Spleen (tissue), 11 donors: ENCODE measurements at regions not wholly inside any gene's neighbourhood (a gene's known extent, or its start where the extent isn't known, plus 50 kb on each side); places are given as distances from the start of the nearest gene placed in this dataset.

ENCODE experiments used
- DNase-seq: peaks from one replicate; pipeline ENCODE4 v3.0.0-alpha.2; 2020
- H3K27ac ChIP-seq, 8 donors: fragments of 200-600 bp; sonication (generic) in 7 of 8; 1 replicate in 4 of 8; 2 replicates in 4 of 8; pipeline versions ENCODE4 v1.5.0 to v1.8.0; 2016 to 2021; ENCODE audit warnings: inconsistent platforms in 4 of 8, mild to moderate bottlenecking in 4 of 8, moderate library complexity in 1 of 8
- H3K27me3 ChIP-seq, 7 donors: fragments of 200-600 bp; sonication (generic) in 6 of 7; replicated peaks in 1 of 7; 1 replicate in 4 of 7; 2 replicates in 3 of 7; pipeline versions ENCODE4 v1.5.0 to v1.8.0; 2016 to 2021; ENCODE audit warnings: inconsistent platforms in 3 of 7, mild to moderate bottlenecking in 1 of 7
- H3K36me3 ChIP-seq, 6 donors: fragments of 200-600 bp; sonication (generic) in 5 of 6; 1 replicate in 4 of 6; 2 replicates in 2 of 6; pipeline versions ENCODE4 v1.5.0 to v1.8.0; 2016 to 2021; ENCODE audit warnings: inconsistent platforms in 2 of 6
- H3K4me1 ChIP-seq, 6 donors: fragments of 200-600 bp; sonication (generic) in 5 of 6; 1 replicate in 3 of 6; 2 replicates in 3 of 6; pipeline versions ENCODE4 v1.5.0 to v1.8.0; 2016 to 2021; ENCODE audit warnings: inconsistent platforms in 3 of 6
- H3K4me3 ChIP-seq, 8 donors: fragments of 200-600 bp; sonication (generic) in 7 of 8; 1 replicate in 4 of 8; 2 replicates in 4 of 8; pipeline versions ENCODE4 v1.5.0 to v1.8.0; 2016 to 2021; ENCODE audit warnings: inconsistent platforms in 4 of 8, mild to moderate bottlenecking in 4 of 8, moderate library complexity in 2 of 8
- H3K9me3 ChIP-seq, 8 donors: fragments of 200-600 bp; sonication (generic) in 7 of 8; 1 replicate in 4 of 8; 2 replicates in 4 of 8; pipeline versions ENCODE4 v1.5.0 to v1.8.0; 2016 to 2021; ENCODE audit warnings: inconsistent platforms in 4 of 8
- POLR2A ChIP-seq, 3 donors: fragments of 450-650 bp; IDR thresholded peaks; one replicate each; pipeline ENCODE4 v1.5.1; 2017; ENCODE audit warnings: antibody characterized with exemption in 3 of 3, mild to moderate bottlenecking in 1 of 3
- POLR2AphosphoS5 ChIP-seq, 3 donors: sonication (generic); formaldehyde crosslinking; IDR thresholded peaks; one replicate each; pipeline ENCODE4 v1.5.1; 2017; ENCODE audit warnings: antibody characterized with exemption in 3 of 3
- WGBS, 5 donors: extraction: QIAGEN DNeasy Blood & Tissue Kit in 3 of 5; methylation state at CpG; one replicate each; pipeline versions ENCODE4 v1.1.5 to v1.1.7; 2013 to 2018; 5-methylcytosine and 5-hydroxymethylcytosine counted together
- intact Hi-C: fragments of 100-400 bp; cut with DNase I; formaldehyde crosslinking; loops from one replicate; pipeline ENCODE4 v1.15.0; 2023; ENCODE audit warnings: low total_unique reads
- TF ChIP-seq, protein P1 (sequence below), 11 experiments: fragments of 200-600 bp in 7 of 11; fragments of 450-650 bp in 4 of 11; sonication (generic) in 4 of 11; IDR thresholded peaks in 8 of 11; conservative IDR thresholded peaks in 3 of 11; 1 replicate in 7 of 11; 2 replicates in 4 of 11; pipeline versions ENCODE4 v1.4.0 to v1.8.0; 2016 to 2021; ENCODE audit warnings: antibody characterized with exemption in 11 of 11, inconsistent platforms in 4 of 11, mild to moderate bottlenecking in 1 of 11
- donor health status: healthy with polysubstance abuse.
- donor health status: DM: no; HTN: no; CAD: no; lungs with moderate emphysema.
- donor health status: DM: no; HTN: no; CAD: no.
- donor health status: Bipolar disorder and iron deficiency.
- donor health status: healthy.
- donor health status: DM: no; HTN: no; CAD: no.
- donor health status: DM: yes; HTN: yes; CAD: no.

- intact Hi-C loops: no loop called here
- no peaks in the 10 kb centered on the region for H3K9me3 ChIP-seq
- H3K4me1 ChIP-seq: no peaks in the 10 kb centered on the region
- H3K27ac ChIP-seq: no peak overlapping the region
- H3K27me3 ChIP-seq: no peaks in the 10 kb centered on the region
- WGBS, 5 donors: 62 to 95% (median 81%) methylated on average over 1 of the region's 1 CpG
- no peaks in the 10 kb centered on the region for H3K36me3 ChIP-seq
- no peak for DNase-seq
- no peak overlapping the region for H3K4me3 ChIP-seq
- no peak for TF ChIP-seq POLR2AphosphoS5 (IDR thresholded peaks at IDR 0.05)
- TF ChIP-seq, protein P1, sequence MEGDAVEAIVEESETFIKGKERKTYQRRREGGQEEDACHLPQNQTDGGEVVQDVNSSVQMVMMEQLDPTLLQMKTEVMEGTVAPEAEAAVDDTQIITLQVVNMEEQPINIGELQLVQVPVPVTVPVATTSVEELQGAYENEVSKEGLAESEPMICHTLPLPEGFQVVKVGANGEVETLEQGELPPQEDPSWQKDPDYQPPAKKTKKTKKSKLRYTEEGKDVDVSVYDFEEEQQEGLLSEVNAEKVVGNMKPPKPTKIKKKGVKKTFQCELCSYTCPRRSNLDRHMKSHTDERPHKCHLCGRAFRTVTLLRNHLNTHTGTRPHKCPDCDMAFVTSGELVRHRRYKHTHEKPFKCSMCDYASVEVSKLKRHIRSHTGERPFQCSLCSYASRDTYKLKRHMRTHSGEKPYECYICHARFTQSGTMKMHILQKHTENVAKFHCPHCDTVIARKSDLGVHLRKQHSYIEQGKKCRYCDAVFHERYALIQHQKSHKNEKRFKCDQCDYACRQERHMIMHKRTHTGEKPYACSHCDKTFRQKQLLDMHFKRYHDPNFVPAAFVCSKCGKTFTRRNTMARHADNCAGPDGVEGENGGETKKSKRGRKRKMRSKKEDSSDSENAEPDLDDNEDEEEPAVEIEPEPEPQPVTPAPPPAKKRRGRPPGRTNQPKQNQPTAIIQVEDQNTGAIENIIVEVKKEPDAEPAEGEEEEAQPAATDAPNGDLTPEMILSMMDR (IDR thresholded peaks at IDR 0.05 in 8 of 11, conservative IDR thresholded peaks at IDR 0.05 in 3 of 11): no peak
Observed at GRCh38 chr10:58976254-58976653, 200.2 kb upstream of the PHYHIPL start.

GRCh38 chr10:58979711-58980110 is 196.7 kb upstream of the PHYHIPL start:
- no peak overlapping the region for H3K27ac ChIP-seq
- WGBS, 5 donors: 50 to 66% (median 56%) methylated on average over 3 of the region's 3 CpGs
- intact Hi-C loops: no loop called here

GRCh38 chr10:58980826-58981415 is 195.5 kb upstream of the PHYHIPL start:
- DNase-seq: no peak
- no peaks in the 10 kb centered on the region for H3K36me3 ChIP-seq
- H3K4me3 ChIP-seq: no peak overlapping the region
- intact Hi-C loops: no loop called here
- H3K27me3 ChIP-seq: no peaks in the 10 kb centered on the region
- H3K4me1 ChIP-seq: no peaks in the 10 kb centered on the region
- 82 to 92% (median 88%) methylated on average over 6 of the region's 6 CpGs for WGBS, 5 donors
- no peaks in the 10 kb centered on the region for H3K9me3 ChIP-seq
- H3K27ac ChIP-seq: no peak overlapping the region
- TF ChIP-seq, protein P1 (IDR thresholded peaks at IDR 0.05 in 8 of 11, conservative IDR thresholded peaks at IDR 0.05 in 3 of 11): no peak
- TF ChIP-seq POLR2A (IDR thresholded peaks at IDR 0.05) (no peak), POLR2AphosphoS5 (IDR thresholded peaks at IDR 0.05) (no peak)

More at GRCh38 chr10:58979711-58980110, 196.7 kb upstream of the PHYHIPL start:
- TF ChIP-seq POLR2A (IDR thresholded peaks at IDR 0.05): no peak
- TF ChIP-seq, protein P1 (IDR thresholded peaks at IDR 0.05 in 8 of 11, conservative IDR thresholded peaks at IDR 0.05 in 3 of 11): no peak
- no peak for TF ChIP-seq POLR2AphosphoS5 (IDR thresholded peaks at IDR 0.05)
- no peak overlapping the region for H3K4me3 ChIP-seq
- H3K27me3 ChIP-seq: no peaks in the 10 kb centered on the region
- H3K9me3 ChIP-seq: no peaks in the 10 kb centered on the region
- no peaks in the 10 kb centered on the region for H3K36me3 ChIP-seq
- DNase-seq: no peak
- no peaks in the 10 kb centered on the region for H3K4me1 ChIP-seq

- WGBS, 5 donors: 63 to 76% (median 69%) methylated on average over 6 of the region's 6 CpGs
Observed at GRCh38 chr10:58981846-58982245, 194.6 kb upstream of the PHYHIPL start.

More at GRCh38 chr10:58981846-58982245, 194.6 kb upstream of the PHYHIPL start:
- TF ChIP-seq, protein P1 (IDR thresholded peaks at IDR 0.05 in 8 of 11, conservative IDR thresholded peaks at IDR 0.05 in 3 of 11): no peak
- TF ChIP-seq POLR2A (IDR thresholded peaks at IDR 0.05) (no peak), POLR2AphosphoS5 (IDR thresholded peaks at IDR 0.05) (no peak)
- no peaks in the 10 kb centered on the region for H3K9me3 ChIP-seq
- H3K4me1 ChIP-seq: no peaks in the 10 kb centered on the region
- H3K36me3 ChIP-seq: no peaks in the 10 kb centered on the region
- no peak overlapping the region for H3K27ac ChIP-seq
- no peaks in the 10 kb centered on the region for H3K27me3 ChIP-seq
- no peak for DNase-seq
- intact Hi-C loops: no loop called here
- no peak overlapping the region for H3K4me3 ChIP-seq
